Loucy (cell line): ENCODE measurements at regions not wholly inside any gene's neighbourhood (a gene's known extent, or its start where the extent isn't known, plus 50 kb on each side); places are given as distances from the start of the nearest gene placed in this dataset.

Experiments used
- H2AFZ ChIP-seq: fragments of 200-600 bp; sonication (generic); 2 replicates; pipeline ENCODE4 v1.6.0; 2016; ENCODE audit warnings: antibody characterized with exemption, mild to moderate bottlenecking, low read length, moderate library complexity
- H3F3A ChIP-seq: fragments of 200-600 bp; 2 replicates; pipeline ENCODE4 v1.6.0; 2016; ENCODE audit warnings: antibody characterized with exemption, low read depth, mild to moderate bottlenecking
- H3K27me3 ChIP-seq: fragments of 200-600 bp; sonication (generic); 2 replicates; pipeline ENCODE4 v1.6.1; 2014; ENCODE audit warnings: low read length, mild to moderate bottlenecking; ENCODE audit not compliant: insufficient read depth, poor library complexity, severe bottlenecking
- H3K36me3 ChIP-seq: fragments of 200-600 bp; sonication (generic); 2 replicates; pipeline ENCODE4 v1.6.1; 2016; ENCODE audit warnings: low read length; ENCODE audit not compliant: insufficient read depth
- H3K4me1 ChIP-seq: fragments of 200-600 bp; sonication (generic); 2 replicates; pipeline ENCODE4 v1.5.1; 2014; ENCODE audit warnings: low read length, mild to moderate bottlenecking; ENCODE audit not compliant: insufficient read depth, poor library complexity, severe bottlenecking
- H3K4me2 ChIP-seq: fragments of 200-600 bp; sonication (generic); 2 replicates; pipeline ENCODE4 v1.6.0; 2014; ENCODE audit warnings: antibody characterized with exemption, low read length, low read depth, mild to moderate bottlenecking; ENCODE audit not compliant: poor library complexity, severe bottlenecking
- H3K4me3 ChIP-seq: fragments of 200-600 bp; sonication (generic); 2 replicates; pipeline ENCODE4 v1.5.1; 2014; ENCODE audit warnings: low read length, mild to moderate bottlenecking, mixed read lengths; ENCODE audit not compliant: poor library complexity, severe bottlenecking
- H3K79me2 ChIP-seq: fragments of 200-600 bp; sonication (generic); 2 replicates; pipeline ENCODE4 v1.6.1; 2014; ENCODE audit warnings: low read length; ENCODE audit not compliant: insufficient read depth
- H3K9ac ChIP-seq: fragments of 200-600 bp; sonication (generic); 2 replicates; pipeline ENCODE4 v1.6.0; 2014; ENCODE audit warnings: mild to moderate bottlenecking, low read depth, low read length, moderate library complexity; ENCODE audit not compliant: poor library complexity, severe bottlenecking
- H3K9me2 ChIP-seq: fragments of 200-600 bp; sonication (generic); replicated peaks from 2 replicates; pipeline ENCODE4 v1.6.1; 2016; ENCODE audit warnings: low read depth, low read length, mixed read lengths
- H3K9me3 ChIP-seq: fragments of 200-600 bp; sonication (generic); 2 replicates; pipeline ENCODE4 v1.6.1; 2014; ENCODE audit warnings: mild to moderate bottlenecking, antibody characterized with exemption, low read length, low read depth; ENCODE audit not compliant: insufficient read depth
- H4K20me1 ChIP-seq: fragments of 200-600 bp; sonication (generic); 2 replicates; pipeline ENCODE4 v1.6.0; 2014; ENCODE audit warnings: antibody characterized with exemption, low read length, mild to moderate bottlenecking; ENCODE audit not compliant: insufficient read depth, poor library complexity, severe bottlenecking
- CTCF ChIP-seq: fragments of 200-600 bp; sonication (generic); conservative IDR thresholded peaks from 2 replicates; pipeline ENCODE4 v1.5.1; 2014; ENCODE audit warnings: mild to moderate bottlenecking, antibody characterized with exemption, low read length
- EZH2phosphoT487 ChIP-seq: fragments of 200-600 bp; IDR thresholded peaks from 2 replicates; pipeline ENCODE4 v1.6.1; 2018; ENCODE audit warnings: antibody characterized with exemption, mild to moderate bottlenecking, moderate library complexity, borderline replicate concordance

- no peak overlapping the region for H3K4me2 ChIP-seq
- no peaks in the 10 kb centered on the region for H3F3A ChIP-seq
- H2AFZ ChIP-seq, result no peak overlapping the region
- no peak for TF ChIP-seq CTCF
- no peak for TF ChIP-seq EZH2phosphoT487
- H3K9me3 ChIP-seq, result no peaks in the 10 kb centered on the region
- H3K4me1 ChIP-seq, result no peaks in the 10 kb centered on the region
- H3K4me3 ChIP-seq, result no peak overlapping the region
- H3K36me3 ChIP-seq, result no peaks in the 10 kb centered on the region
- H3K79me2 ChIP-seq, result no peaks in the 10 kb centered on the region
- no peaks in the 10 kb centered on the region for H3K9me2 ChIP-seq
- no peaks in the 10 kb centered on the region for H3K27me3 ChIP-seq
- no peak overlapping the region for H3K9ac ChIP-seq
- no peaks in the 10 kb centered on the region for H4K20me1 ChIP-seq
Observed at GRCh38 chr13:90430127-90430526, 917.4 kb upstream of the MIR17HG start.

GRCh38 chr13:90436697-90437096, 910.8 kb upstream of the MIR17HG start:
- Histone ChIP-seq H3K4me1 (no peaks in the 10 kb centered on the region), H4K20me1 (no peaks in the 10 kb centered on the region), H3K4me3 (no peak overlapping the region), H3K4me2 (no peak overlapping the region), H3K9me3 (no peaks in the 10 kb centered on the region), H3K9ac (no peak overlapping the region), H3K79me2 (no peaks in the 10 kb centered on the region), H2AFZ (no peak overlapping the region), H3K9me2 (no peaks in the 10 kb centered on the region), H3K36me3 (no peaks in the 10 kb centered on the region), H3K27me3 (no peaks in the 10 kb centered on the region), H3F3A (no peaks in the 10 kb centered on the region)
- TF ChIP-seq CTCF, result no peak
- no peak for TF ChIP-seq EZH2phosphoT487

- Histone ChIP-seq H3K79me2 (no peaks in the 10 kb centered on the region), H4K20me1 (no peaks in the 10 kb centered on the region), H3K4me3 (no peak overlapping the region), H3K4me2 (no peak overlapping the region), H3F3A (no peaks in the 10 kb centered on the region), H3K27me3 (no peaks in the 10 kb centered on the region), H3K4me1 (no peaks in the 10 kb centered on the region), H3K9me3 (no peaks in the 10 kb centered on the region), H3K36me3 (no peaks in the 10 kb centered on the region), H2AFZ (no peak overlapping the region), H3K9me2 (no peaks in the 10 kb centered on the region), H3K9ac (no peak overlapping the region)
- TF ChIP-seq CTCF (no peak), EZH2phosphoT487 (no peak)
Observed at GRCh38 chr13:90438576-90438975, 908.9 kb upstream of the MIR17HG start.
